ENCODE measurements at regions not wholly inside any gene's neighbourhood (a gene's known extent, or its start where the extent isn't known, plus 50 kb on each side); places are given as distances from the start of the nearest gene placed in this dataset.

- CTCF ChIA-PET = no interaction called here
- no TSS peak for BruUV-seq (replicated peaks)
- peaks cover 4% of the 10 kb centered on the region for H3K4me1 ChIP-seq (ENCODE audit: insufficient read depth, low read length, poor library complexity, severe bottlenecking)
- H3K27me3 ChIP-seq (replicated peaks; ENCODE audit: insufficient read depth, low read depth, low read length, poor library complexity) = no peaks in the 10 kb centered on the region
- intact Hi-C loops (cut with micrococcal nuclease; ENCODE audit: unreplicated experiment) = no loop called here
- H3K36me3 ChIP-seq (ENCODE audit: insufficient read depth, low read length, poor library complexity, severe bottlenecking) = no peaks in the 10 kb centered on the region
- no peak overlapping the region for H3K27ac ChIP-seq (ENCODE audit: low read depth, low read length, poor library complexity, severe bottlenecking)
- POLR2A ChIA-PET (ENCODE audit: low non-redundant PET) = interaction anchor here (0.5 kb wide), 1 partner anchor 378 kb away, joined by 5 read pairs; no protein-coding TSS in a partner anchor
- H3K9me3 ChIP-seq (ENCODE audit: low read depth, low read length, poor library complexity, severe bottlenecking) = no peaks in the 10 kb centered on the region
- TF ChIP-seq EZH2 (IDR thresholded peaks at IDR 0.05; ENCODE audit: borderline replicate concordance, low read depth, low read length, poor library complexity, severe bottlenecking) (no peak), CTCF (conservative IDR thresholded peaks at IDR 0.05; ENCODE audit: low read depth, low read length) (no peak)
- H3K4me3 ChIP-seq (ENCODE audit: low read depth, low read length, poor library complexity, severe bottlenecking) = no peak overlapping the region
- DNase-seq (ENCODE audit: low spot score) = no peak
Observed at GRCh38 chr16:26731729-26732128, 335.0 kb upstream of the C16orf82 start.

GRCh38 chr16:26733710-26734109 lies 333.0 kb upstream of the C16orf82 start:
- intact Hi-C loops (cut with micrococcal nuclease; ENCODE audit: unreplicated experiment) = no loop called here

GRCh38 chr16:26735521-26735920 lies 331.2 kb upstream of the C16orf82 start:
- H3K4me1 ChIP-seq (ENCODE audit: insufficient read depth, low read length, poor library complexity, severe bottlenecking) = no peaks in the 10 kb centered on the region
- H3K27ac ChIP-seq (ENCODE audit: low read depth, low read length, poor library complexity, severe bottlenecking) = no peak overlapping the region
- POLR2A ChIA-PET (ENCODE audit: low non-redundant PET) = no interaction called here
- no peak for TF ChIP-seq EZH2 (IDR thresholded peaks at IDR 0.05; ENCODE audit: borderline replicate concordance, low read depth, low read length, poor library complexity, severe bottlenecking)
- TF ChIP-seq CTCF (conservative IDR thresholded peaks at IDR 0.05; ENCODE audit: low read depth, low read length) = no peak
- peaks cover 5% of the 10 kb centered on the region for H3K27me3 ChIP-seq (replicated peaks; ENCODE audit: insufficient read depth, low read depth, low read length, poor library complexity)
- no peaks in the 10 kb centered on the region for H3K9me3 ChIP-seq (ENCODE audit: low read depth, low read length, poor library complexity, severe bottlenecking)
- CTCF ChIA-PET = no interaction called here
- DNase-seq (ENCODE audit: low spot score) = no peak
- no TSS peak for BruUV-seq (replicated peaks)
- H3K36me3 ChIP-seq (ENCODE audit: insufficient read depth, low read length, poor library complexity, severe bottlenecking) = no peaks in the 10 kb centered on the region
- intact Hi-C loops (cut with micrococcal nuclease; ENCODE audit: unreplicated experiment) = no loop called here
- H3K4me3 ChIP-seq (ENCODE audit: low read depth, low read length, poor library complexity, severe bottlenecking) = no peak overlapping the region

More at GRCh38 chr16:26733710-26734109, 333.0 kb upstream of the C16orf82 start:
- Histone ChIP-seq H3K27ac (ENCODE audit: low read depth, low read length, poor library complexity, severe bottlenecking) (no peak overlapping the region), H3K4me3 (ENCODE audit: low read depth, low read length, poor library complexity, severe bottlenecking) (no peak overlapping the region), H3K9me3 (ENCODE audit: low read depth, low read length, poor library complexity, severe bottlenecking) (no peaks in the 10 kb centered on the region), H3K4me1 (ENCODE audit: insufficient read depth, low read length, poor library complexity, severe bottlenecking) (no peaks in the 10 kb centered on the region), H3K27me3 (replicated peaks; ENCODE audit: insufficient read depth, low read depth, low read length, poor library complexity) (no peaks in the 10 kb centered on the region), H3K36me3 (ENCODE audit: insufficient read depth, low read length, poor library complexity, severe bottlenecking) (no peaks in the 10 kb centered on the region)
- no peak for TF ChIP-seq EZH2 (IDR thresholded peaks at IDR 0.05; ENCODE audit: borderline replicate concordance, low read depth, low read length, poor library complexity, severe bottlenecking)
- CTCF ChIA-PET = no interaction called here
- BruUV-seq (replicated peaks) = no TSS peak
- POLR2A ChIA-PET (ENCODE audit: low non-redundant PET) = interaction anchor here (0.6 kb wide), 1 partner anchor 811 kb away, joined by 3 read pairs; no protein-coding TSS in a partner anchor
- no peak for DNase-seq (ENCODE audit: low spot score)

GRCh38 chr16:26736084-26736483 lies 330.6 kb upstream of the C16orf82 start:
- TF ChIP-seq CTCF (conservative IDR thresholded peaks at IDR 0.05; ENCODE audit: low read depth, low read length) (no peak), EZH2 (IDR thresholded peaks at IDR 0.05; ENCODE audit: borderline replicate concordance, low read depth, low read length, poor library complexity, severe bottlenecking) (no peak)
- intact Hi-C loops (cut with micrococcal nuclease; ENCODE audit: unreplicated experiment) = no loop called here

More at GRCh38 chr16:26736084-26736483, 330.6 kb upstream of the C16orf82 start:
- DNase-seq (ENCODE audit: low spot score) = no peak
- Histone ChIP-seq H3K9me3 (ENCODE audit: low read depth, low read length, poor library complexity, severe bottlenecking) (no peaks in the 10 kb centered on the region), H3K27ac (ENCODE audit: low read depth, low read length, poor library complexity, severe bottlenecking) (no peak overlapping the region), H3K4me3 (ENCODE audit: low read depth, low read length, poor library complexity, severe bottlenecking) (no peak overlapping the region), H3K4me1 (ENCODE audit: insufficient read depth, low read length, poor library complexity, severe bottlenecking) (no peaks in the 10 kb centered on the region), H3K36me3 (ENCODE audit: insufficient read depth, low read length, poor library complexity, severe bottlenecking) (no peaks in the 10 kb centered on the region), H3K27me3 (replicated peaks; ENCODE audit: insufficient read depth, low read depth, low read length, poor library complexity) (peaks cover 5% of the 10 kb centered on the region)
- ChIA-PET POLR2A (ENCODE audit: low non-redundant PET) (no interaction called here), CTCF (no interaction called here)
- no TSS peak for BruUV-seq (replicated peaks)
